Testis (tissue), 2 donors: ENCODE measurements at regions not wholly inside any gene's neighbourhood (a gene's known extent, or its start where the extent isn't known, plus 50 kb on each side); places are given as distances from the start of the nearest gene placed in this dataset.

Experiments
- DNase-seq: peaks from one replicate; pipeline ENCODE4 v3.0.0-alpha.2; 2019
- H3K27ac ChIP-seq, 2 donors: fragments of 200-600 bp; sonication (generic); one replicate each; pipeline ENCODE4 v1.5.1; 2019
- H3K27me3 ChIP-seq: fragments of 200-600 bp; sonication (generic); one replicate; pipeline ENCODE4 v1.5.1; 2019
- H3K36me3 ChIP-seq: fragments of 200-600 bp; sonication (generic); one replicate; pipeline ENCODE4 v1.5.1; 2017; ENCODE audit warnings: low read depth; ENCODE audit errors: missing control alignments
- H3K4me1 ChIP-seq: fragments of 200-600 bp; sonication (generic); one replicate; pipeline ENCODE4 v1.5.1; 2019
- H3K4me3 ChIP-seq, 2 donors: fragments of 200-600 bp; sonication (generic); one replicate each; pipeline ENCODE4 v1.5.1; 2017 to 2019
- H3K9me3 ChIP-seq: fragments of 200-600 bp; sonication (generic); one replicate; pipeline ENCODE4 v1.5.1; 2017
- CTCF ChIP-seq, 3 experiments: fragments of 450-650 bp in 2 of 3; fragments of 200-600 bp in 1 of 3; sonication (generic) in 1 of 3; IDR thresholded peaks; one replicate each; pipeline ENCODE4 v1.5.1; 2016 to 2019; ENCODE audit warnings: antibody characterized with exemption in 3 of 3, mild to moderate bottlenecking in 2 of 3, moderate library complexity in 1 of 3
- POLR2A ChIP-seq: fragments of 450-650 bp; IDR thresholded peaks from one replicate; pipeline ENCODE4 v1.6.1; 2017; ENCODE audit warnings: antibody characterized with exemption, mild to moderate bottlenecking, moderate library complexity
- WGBS, 2 donors: methylation state at CpG; one replicate each; pipeline ENCODE4 v1.1.5; 2018; 5-methylcytosine and 5-hydroxymethylcytosine counted together
- intact Hi-C: fragments of 100-400 bp; cut with DNase I; formaldehyde crosslinking; loops from one replicate; pipeline ENCODE4 v1.15.1; 2023; ENCODE audit warnings: low total_unique reads

DNA sequence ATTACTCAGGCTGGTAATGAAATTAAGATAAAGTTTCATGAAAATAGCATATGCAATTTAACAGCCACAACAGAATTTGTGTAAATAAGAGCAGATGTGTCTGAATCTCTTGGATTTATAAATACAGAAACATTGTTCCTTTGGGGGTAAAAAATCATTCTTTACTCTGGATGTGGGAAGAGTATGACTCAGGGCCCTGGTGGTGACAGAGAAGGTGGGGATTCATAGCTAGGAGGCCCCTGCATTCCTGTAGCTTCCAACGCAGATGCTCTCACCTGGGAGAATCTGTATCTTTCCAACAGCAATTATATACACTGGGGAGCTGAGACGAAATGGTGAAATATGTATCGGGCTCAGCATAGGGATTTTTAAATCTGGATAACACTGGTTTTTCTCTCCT lies 167.6 kb upstream of the CADPS start:
- intact Hi-C loops, result no loop called here
- DNase-seq, result no peak
- Histone ChIP-seq H3K27me3 (no peaks in the 10 kb centered on the region), H3K9me3 (no peaks in the 10 kb centered on the region), H3K36me3 (no peaks in the 10 kb centered on the region), H3K27ac (no peak overlapping the region), H3K4me1 (no peaks in the 10 kb centered on the region), H3K4me3 (no peak overlapping the region)
- 75 to 80% methylated on average over 3 of the region's 3 CpGs for WGBS, 2 donors
- no peak for TF ChIP-seq CTCF (IDR thresholded peaks at IDR 0.05)
- no peak for TF ChIP-seq POLR2A

DNA sequence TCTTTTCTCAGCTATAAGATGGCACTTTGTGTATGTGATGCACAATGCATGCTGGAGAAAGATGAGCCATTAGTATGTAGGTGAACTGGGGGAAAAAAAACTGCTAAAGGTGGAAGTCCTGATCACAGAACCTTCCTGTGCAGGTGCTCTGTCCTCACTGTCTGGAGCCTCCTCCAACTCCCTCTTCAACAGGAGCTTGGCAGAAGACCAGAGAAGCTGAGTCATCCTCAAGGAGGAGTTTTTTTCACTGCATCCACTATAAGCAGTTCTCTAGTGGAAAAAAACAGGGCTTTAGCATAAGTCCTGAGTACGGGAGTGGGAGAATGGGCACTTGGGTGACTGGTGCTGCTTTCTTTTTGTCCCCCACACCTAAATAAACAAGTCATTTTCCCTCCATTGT lies 168.4 kb upstream of the CADPS start:
- H3K4me1 ChIP-seq, result no peaks in the 10 kb centered on the region
- intact Hi-C loops, result no loop called here
- H3K27ac ChIP-seq, result no peak overlapping the region
- no peak overlapping the region for H3K4me3 ChIP-seq
- H3K36me3 ChIP-seq, result no peaks in the 10 kb centered on the region
- H3K9me3 ChIP-seq, result no peaks in the 10 kb centered on the region
- TF ChIP-seq POLR2A (no peak), CTCF (IDR thresholded peaks at IDR 0.05) (no peak)
- 67% methylated on average over 1 of the region's 1 CpG for WGBS, 2 donors
- DNase-seq, result no peak
- H3K27me3 ChIP-seq, result no peaks in the 10 kb centered on the region

- Histone ChIP-seq H3K36me3 (no peaks in the 10 kb centered on the region), H3K27ac (no peak overlapping the region), H3K27me3 (no peaks in the 10 kb centered on the region), H3K4me1 (no peaks in the 10 kb centered on the region), H3K4me3 (no peak overlapping the region), H3K9me3 (no peaks in the 10 kb centered on the region)
- 74 to 77% methylated on average over 2 of the region's 2 CpGs for WGBS, 2 donors
- TF ChIP-seq CTCF (IDR thresholded peaks at IDR 0.05), result no peak
- TF ChIP-seq POLR2A, result no peak
- no peak for DNase-seq
- intact Hi-C loops, result no loop called here
These were observed 170.9 kb upstream of the CADPS start for GRCh38 chr3:63046152-63046551.

DNA sequence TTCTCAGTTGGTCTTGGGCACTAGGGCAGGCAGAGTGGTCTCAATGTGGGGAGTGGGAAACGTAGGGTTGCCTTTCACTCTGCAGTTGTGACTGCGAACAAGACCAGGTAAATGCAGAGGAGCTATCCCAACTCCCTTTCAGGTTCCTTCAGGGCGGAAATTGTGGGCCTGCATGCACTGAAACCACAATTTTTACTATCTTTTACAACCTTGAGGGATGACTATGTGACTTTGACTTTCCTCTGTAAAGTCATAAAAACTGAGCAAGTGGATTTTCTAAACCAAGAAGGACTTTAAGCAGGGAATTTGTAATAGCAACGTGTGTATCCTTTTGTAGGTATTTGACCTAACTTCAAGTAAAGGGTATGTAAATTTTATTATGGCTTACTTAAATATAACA lies 171.4 kb upstream of the CADPS start:
- no peak for DNase-seq
- Histone ChIP-seq H3K4me1 (no peaks in the 10 kb centered on the region), H3K36me3 (no peaks in the 10 kb centered on the region), H3K4me3 (no peak overlapping the region), H3K27me3 (no peaks in the 10 kb centered on the region), H3K27ac (no peak overlapping the region), H3K9me3 (no peaks in the 10 kb centered on the region)
- 66 to 76% methylated on average over 4 of the region's 4 CpGs for WGBS, 2 donors
- TF ChIP-seq POLR2A, result no peak
- TF ChIP-seq CTCF (IDR thresholded peaks at IDR 0.05), result no peak
- intact Hi-C loops, result no loop called here

DNA sequence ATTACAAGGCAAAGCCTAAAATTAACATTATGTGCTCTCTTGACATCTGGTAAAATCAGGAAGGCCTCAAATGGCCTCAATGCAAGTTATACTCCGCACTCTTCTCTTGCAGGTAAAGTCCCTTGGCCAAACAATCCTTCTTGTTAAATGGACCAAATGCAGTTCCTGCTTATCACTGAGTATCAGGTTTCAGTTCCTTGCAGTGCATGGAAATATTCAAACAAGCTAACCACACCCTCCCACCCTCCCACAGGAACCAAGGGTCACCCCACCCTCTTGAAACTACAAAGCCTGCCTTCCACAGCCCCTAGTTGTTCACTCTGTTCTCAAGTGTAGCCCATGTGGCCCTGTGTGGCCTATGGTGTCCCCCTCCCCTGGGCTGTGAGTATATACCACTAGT lies 171.9 kb upstream of the CADPS start:
- Histone ChIP-seq H3K27me3 (no peaks in the 10 kb centered on the region), H3K4me3 (no peak overlapping the region), H3K36me3 (no peaks in the 10 kb centered on the region), H3K4me1 (no peaks in the 10 kb centered on the region), H3K27ac (no peak overlapping the region), H3K9me3 (no peaks in the 10 kb centered on the region)
- intact Hi-C loops, result no loop called here
- DNase-seq, result no peak
- TF ChIP-seq POLR2A (no peak), CTCF (IDR thresholded peaks at IDR 0.05) (no peak)
- 88 to 94% methylated on average over 1 of the region's 1 CpG for WGBS, 2 donors
